Jurkat, Clone E6-1 (cell line): ENCODE measurements at regions not wholly inside any gene's neighbourhood (a gene's known extent, or its start where the extent isn't known, plus 50 kb on each side); places are given as distances from the start of the nearest gene placed in this dataset.
"Not testable (repeated sequence)": the region's sequence is repeated elsewhere in the genome, so short reads cannot be mapped to it uniquely, and the experiment has no call there.

Source experiments
- DNase-seq: peaks from one replicate; pipeline ENCODE4 v3.0.0-alpha.2; 2011; ENCODE audit warnings: low read depth, low spot score
- H3K4me3 ChIP-seq: 2 replicates; pipeline ENCODE4 v1.5.1; 2011; ENCODE audit warnings: mild to moderate bottlenecking, low read length, control low read depth, moderate library complexity

DNA sequence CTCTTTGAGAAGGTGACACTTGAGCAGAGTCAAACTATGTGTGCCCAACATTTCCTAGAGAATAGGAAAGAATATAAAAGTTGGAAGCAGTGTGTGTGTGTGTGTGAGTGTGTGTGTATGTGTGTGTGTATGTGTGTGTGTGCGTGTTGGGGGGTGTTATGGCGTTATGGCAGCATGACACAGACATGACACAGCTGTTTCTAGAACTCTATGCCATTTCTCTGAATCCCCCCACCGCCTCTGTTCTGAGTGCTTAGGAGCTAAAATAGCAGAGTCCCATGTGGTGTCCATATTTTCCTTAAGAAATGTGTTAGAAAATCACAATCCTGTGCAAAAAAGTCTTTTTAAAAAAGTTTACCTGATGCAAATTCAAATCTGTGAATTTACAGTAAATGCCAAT, 556.1 kb downstream of the RWDD3 start:
- H3K4me3 ChIP-seq: no peak overlapping the region
- DNase-seq: no peak

DNA sequence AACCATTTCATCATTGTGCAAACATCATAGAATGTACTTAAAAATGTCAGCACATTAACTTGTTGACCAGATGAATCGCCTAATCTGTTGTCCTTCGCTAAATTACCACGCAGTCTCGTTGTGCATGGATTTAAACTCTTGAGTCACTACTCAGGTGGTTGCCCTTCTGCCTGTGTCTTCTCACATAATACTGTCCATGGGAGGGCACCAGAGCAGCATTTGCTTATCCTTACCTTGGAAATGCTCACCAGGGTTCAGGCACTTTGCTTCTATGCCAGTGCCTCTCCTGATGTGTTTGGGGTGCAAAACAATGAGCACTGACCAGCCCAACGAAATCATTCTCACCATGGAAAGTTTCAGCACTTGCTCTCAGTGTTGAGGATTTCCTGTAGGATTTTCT, 559.9 kb downstream of the RWDD3 start:
- no peak for DNase-seq

DNA sequence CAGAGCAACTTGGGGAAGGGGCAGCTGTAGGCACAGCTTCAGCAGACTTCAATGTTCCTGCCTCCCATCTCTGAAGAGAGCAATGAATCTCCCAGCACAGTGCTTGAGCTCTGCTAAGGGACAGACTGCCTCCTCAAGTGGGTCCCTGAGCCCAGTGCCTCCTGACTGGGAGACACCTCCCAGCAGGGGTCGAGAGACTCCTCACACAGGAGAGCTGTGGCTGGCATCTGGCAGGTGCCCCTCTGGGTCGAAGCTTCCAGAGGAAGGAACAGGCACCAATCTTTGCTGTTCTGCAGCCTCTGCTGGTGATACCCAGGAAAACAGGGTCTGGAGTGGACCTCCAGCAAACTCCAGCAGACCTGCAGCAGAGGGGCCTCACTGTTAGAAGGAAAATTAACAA, 563.8 kb downstream of the RWDD3 start:
- H3K4me3 ChIP-seq, DNase-seq: not testable (repeated sequence)

More for the DNA sequence above, 559.9 kb downstream of the RWDD3 start:
- no peak overlapping the region for H3K4me3 ChIP-seq

DNA sequence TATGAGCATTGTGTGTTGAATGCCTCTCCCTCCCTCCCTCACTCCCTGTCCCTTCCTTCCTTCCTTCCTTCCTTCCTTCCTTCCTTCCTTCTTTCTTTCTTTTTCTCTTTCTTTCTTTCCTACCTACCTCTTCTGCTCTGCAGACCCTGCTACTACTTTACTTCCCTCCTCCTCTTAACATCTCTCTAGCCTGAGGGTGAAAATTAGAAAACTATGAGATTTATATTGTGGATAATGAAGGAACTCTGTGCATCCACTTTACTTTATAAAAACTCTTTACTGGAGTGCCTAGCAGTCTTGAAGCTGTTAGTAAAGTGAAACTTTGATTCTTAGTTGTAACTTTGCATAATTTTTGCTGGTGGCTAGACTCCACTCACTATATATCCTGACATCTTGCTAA, 572.2 kb downstream of the RWDD3 start:
- DNase-seq: no peak
- H3K4me3 ChIP-seq: no peak overlapping the region

DNA sequence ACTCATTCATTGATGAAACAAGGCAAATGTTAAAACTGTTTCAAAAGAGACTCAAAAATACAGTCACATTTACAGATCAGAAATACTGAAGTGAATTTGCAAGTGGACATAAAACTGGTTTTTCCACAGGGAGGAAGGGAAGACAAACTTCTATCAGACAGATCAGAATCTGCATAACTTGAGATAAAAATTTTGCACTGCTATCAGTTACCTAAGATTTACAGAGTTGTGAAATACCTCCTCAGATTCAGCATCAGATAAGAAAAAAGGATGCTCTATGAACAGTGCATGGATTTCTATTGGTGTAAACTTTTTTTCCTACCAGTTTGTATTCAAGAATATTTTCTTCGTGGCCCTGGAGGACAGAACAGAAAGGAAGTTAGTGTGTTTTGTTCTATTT, 575.4 kb downstream of the RWDD3 start:
- H3K4me3 ChIP-seq: no peak overlapping the region
- no peak for DNase-seq

DNA sequence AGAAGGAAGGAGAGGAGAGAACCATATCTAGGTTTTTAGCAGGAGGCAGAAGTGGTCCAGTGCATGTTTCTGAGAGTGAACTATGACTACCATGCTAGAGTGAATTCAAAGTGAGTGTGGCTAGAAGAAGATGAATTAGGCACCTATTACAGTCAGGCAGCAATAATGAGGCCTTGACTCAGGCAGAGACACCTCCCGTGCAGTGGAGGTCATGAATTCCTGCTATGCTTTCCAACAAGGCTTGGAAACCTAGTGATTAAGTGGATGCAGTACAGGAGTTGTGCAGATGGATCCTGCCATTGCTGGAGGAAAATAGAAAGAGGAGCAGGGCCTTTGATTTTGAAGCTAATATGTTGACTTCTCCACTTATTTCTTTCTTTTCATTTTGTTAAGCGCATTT, 581.5 kb downstream of the RWDD3 start:
- no peak for DNase-seq
- H3K4me3 ChIP-seq: no peak overlapping the region

DNA sequence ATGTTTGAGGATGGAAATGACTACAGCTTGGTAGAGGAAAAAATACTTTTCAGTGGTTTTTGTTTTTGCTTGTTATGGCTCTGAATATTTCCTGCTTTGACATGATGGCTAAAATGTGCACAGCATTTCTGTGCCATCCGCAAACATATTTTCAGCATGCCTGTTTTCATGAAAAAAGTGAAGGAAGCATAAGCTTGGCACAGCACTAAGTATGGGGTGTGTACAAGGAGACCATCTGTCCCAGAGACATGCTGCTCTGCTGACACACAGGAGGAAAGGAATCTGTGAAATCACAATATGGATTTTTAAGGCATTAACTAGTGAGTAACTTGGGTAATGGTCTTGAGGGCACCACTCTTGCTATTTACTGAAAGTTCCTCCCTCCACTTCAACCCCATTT, 595.5 kb downstream of the RWDD3 start:
- no peak overlapping the region for H3K4me3 ChIP-seq
- no peak for DNase-seq

DNA sequence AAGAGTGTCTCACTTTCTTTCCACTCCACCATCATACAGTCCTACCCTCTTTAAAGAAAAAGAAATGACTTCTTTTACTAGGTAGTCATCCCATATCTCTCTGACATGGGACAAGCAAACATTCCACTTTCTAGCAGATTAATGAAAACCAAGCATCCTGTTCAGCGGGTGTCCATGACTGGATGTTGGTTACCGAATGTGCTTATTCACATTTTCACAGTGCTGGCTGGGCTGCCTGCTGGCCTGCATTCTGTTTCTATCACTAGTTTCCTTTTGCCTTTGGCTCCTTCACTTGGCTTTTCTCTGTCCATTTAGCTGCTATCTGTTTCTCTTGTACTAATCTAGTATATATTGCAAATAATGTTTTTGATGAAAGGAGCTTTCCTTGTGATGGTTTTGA, 598.4 kb downstream of the RWDD3 start:
- no peak overlapping the region for H3K4me3 ChIP-seq
- no peak for DNase-seq

DNA sequence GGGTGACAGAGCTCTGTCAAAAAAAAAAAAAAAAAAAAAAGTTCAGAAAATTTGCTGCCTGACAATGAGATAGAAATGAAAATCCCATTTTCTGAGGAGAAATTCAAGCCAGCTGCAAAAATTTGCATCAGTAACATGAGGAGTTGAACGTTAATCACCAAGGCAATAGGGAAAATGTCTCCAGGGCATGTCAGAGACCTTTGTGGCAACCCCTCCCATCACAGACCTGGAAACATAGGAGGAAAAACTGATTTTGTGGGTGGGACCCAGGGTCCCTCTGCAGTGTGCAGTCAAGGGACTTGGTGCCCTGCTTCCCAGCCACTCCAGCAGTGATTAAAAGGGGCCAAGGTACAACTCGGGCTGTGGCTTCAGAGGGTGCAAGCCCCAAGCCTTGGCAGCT, 615.4 kb downstream of the RWDD3 start:
- no peak overlapping the region for H3K4me3 ChIP-seq
- no peak for DNase-seq

DNA sequence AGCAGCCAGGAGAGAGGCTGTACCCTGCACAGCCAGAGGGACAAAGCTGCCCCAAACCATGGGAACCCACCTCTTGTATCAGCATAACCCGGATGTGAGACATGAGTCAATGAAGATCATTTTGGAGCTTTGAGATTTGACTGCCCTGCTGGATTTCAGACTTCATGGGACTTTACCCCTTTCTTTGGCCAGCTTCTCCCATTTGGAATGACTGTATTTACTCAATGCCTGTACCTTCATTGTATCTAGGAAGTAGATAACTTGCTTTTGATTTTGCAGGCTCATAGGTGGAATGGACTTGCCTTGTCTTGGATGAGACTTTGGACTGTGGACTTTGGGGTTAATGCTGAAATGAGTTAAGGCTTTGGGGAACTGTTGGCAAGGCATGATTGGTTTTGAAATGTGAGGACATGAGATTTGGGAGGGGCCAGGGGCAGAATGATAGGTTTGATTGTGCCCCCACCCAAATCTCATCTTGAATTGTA, 616.2 kb downstream of the RWDD3 start:
- no peak for DNase-seq
- no peak overlapping the region for H3K4me3 ChIP-seq

DNA sequence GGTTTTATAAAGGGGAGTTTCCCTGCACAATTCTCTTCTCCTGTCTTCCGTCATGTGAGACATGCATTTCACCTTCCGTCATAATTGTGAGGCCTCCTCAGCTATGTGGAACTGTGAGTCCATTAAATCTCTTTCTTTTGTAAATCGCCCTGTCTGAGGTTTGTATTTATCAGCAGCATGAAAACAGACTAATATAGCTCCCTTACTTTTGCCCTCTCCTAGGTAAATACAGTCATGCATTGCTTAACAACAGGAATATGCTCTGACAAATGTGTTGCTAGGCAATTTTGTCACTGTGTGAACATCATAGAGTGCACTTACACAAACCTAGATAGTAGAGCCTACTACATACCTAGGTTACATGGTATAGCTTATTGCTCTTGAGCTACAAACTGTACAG, 616.8 kb downstream of the RWDD3 start:
- DNase-seq: no peak
- H3K4me3 ChIP-seq: no peak overlapping the region

DNA sequence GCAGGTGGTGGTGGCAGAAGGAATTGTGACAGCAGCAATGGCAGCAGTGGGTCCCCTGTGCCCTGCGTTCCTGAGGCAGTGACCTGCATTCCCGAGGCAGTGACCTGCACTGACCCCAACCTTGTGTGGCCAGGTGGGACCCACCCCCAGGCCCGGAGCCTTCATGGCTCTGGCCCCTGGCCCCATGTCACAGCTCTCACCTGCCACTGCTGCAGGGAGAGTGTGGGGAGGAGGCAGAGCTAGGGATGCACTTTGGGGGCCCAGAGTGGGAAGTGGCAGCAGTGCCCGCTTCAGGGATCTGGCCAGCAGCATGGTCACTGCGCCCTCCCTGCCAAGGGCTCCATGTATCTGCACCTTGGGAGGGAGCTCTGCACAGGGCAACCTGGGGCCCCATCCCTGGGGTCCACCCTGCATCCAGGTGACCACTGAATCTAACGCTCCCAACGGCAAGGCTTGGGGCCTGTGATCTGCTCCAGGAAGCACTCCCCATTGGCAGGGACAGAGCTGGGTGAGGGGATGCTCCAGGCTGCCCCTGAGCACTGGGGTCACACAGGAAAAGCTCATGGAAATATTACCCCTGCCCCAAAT, 618.6 kb downstream of the RWDD3 start:
- DNase-seq: no peak

DNA sequence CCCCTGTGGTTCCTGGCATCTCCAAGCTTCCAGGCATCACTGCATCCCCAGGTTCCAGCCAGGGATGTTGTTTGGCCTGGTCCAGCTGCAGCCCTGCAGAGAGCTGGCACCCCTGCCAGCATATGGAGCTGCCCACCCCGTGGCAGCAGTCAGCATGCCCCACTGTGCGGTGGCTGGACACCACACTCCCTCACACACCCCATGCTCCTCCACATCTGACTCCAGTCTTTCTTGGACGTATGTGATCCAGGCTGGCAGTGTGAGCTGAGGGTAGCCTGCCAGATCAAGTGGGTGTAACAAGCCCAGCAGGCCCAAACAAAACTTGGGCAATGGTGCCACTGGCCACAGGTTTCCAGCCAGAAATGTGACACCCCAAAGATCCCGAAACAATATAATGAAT, 620.4 kb downstream of the RWDD3 start:
- DNase-seq: no peak
- no peak overlapping the region for H3K4me3 ChIP-seq

More for the DNA sequence above, 618.6 kb downstream of the RWDD3 start:
- no peak overlapping the region for H3K4me3 ChIP-seq

DNA sequence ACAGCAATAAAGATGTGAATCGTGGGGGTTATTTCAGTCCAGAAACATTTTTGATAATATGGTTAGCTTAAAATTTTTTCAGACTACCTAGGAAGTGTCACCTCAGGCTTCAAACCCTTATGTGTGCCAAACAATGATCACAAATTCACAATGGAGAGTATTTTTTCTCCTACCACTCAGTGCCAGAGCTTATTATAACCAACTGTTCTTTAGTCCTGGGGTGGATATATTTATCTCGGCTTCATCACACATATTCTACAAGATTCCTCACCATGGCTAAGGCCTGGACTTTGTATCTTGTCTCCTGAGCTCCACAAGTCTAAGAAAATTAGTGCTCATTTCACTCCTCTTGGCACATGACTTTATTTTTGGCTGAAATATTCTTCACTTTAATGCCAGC, 629.1 kb downstream of the RWDD3 start:
- H3K4me3 ChIP-seq: no peak overlapping the region
- DNase-seq: no peak

DNA sequence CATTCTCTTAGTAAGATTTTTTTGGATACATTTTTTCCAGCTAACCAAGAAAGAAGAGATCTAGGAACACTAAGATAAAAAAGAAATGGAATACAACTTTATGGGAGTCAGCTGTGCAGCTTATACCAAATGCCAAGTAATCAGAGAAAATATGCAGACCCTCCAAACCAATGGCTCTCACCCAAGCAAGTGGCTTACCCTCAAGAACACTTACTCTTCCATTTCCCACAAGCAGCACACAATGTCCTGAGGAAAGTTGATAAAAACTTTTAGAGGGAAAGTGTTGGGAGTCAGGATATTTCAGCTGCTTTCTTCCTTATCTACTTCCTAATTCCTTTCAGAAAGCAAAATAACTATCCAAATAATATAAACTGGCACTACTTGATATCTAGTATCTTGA, 631.8 kb downstream of the RWDD3 start:
- DNase-seq: no peak
- H3K4me3 ChIP-seq: no peak overlapping the region

DNA sequence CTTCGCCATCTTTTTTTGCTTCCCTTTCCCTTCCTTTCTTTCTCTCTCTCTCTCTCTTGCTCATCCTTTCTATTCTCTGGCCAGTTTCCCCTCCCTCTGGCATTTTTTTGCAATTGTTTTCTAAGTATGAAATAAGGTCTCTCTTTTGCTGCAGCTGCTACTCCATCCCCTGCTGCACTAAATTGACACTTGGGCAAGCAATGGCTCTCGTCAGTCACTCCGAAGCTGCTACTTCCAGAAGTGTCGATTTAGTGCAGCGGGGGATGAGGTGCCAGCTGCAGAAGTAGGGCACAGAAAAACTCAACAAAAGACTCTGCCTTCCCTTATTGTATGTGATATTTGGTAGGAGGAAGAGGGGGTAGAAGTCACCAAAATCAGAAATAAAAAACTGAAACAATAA, 642.3 kb downstream of the RWDD3 start:
- H3K4me3 ChIP-seq: no peak overlapping the region
- no peak for DNase-seq

DNA sequence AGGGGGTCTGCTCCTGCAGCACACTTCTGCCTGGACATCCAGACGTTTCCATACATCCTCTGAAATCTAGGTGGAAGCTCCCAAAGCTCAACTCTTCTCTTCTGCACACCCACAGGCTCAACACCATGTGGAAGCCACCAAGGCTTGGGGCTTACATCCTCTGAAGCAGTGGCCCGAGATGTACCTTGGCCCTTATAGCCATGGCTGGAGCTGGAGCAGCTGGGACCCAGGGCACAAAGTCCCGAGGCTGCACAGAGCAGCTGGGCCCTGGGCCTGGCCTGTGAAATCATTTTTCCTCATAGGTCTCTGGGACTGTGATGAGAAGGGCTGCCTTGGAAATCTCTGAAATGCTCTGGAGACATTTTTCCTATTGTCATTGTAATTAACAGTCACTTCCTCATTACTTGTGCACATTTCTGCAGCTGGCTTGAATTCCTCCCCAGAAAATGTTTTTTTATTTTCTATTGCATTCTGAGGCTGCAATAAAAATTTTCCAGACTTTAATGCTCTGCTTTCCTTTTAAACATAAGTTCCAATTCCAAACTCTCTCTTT, 645.6 kb downstream of the RWDD3 start:
- no peak overlapping the region for H3K4me3 ChIP-seq

DNA sequence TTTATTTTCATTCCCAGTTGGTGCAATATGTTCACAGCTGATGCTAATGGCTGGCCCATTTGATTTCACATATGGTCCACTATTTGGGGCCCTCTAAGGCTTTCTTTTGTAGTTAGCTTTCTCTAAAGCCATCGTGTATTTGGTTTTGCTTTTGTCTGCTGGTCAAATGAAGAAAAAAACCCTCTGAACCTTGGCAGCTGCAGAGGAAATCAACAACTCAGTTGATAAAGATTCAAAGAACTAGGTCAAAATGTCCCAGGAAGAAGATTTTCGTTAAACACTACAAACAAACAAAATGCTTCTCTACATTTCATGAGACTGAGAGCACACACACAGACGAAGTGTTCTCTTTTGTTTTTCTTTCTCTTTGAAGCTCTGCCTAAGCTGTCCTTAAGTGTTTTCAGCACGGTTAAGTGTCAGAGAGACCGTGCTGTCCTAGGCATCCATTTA, 655.0 kb downstream of the RWDD3 start:
- no peak overlapping the region for H3K4me3 ChIP-seq
- no peak for DNase-seq

More for the DNA sequence above, 645.6 kb downstream of the RWDD3 start:
- no peak for DNase-seq

DNA sequence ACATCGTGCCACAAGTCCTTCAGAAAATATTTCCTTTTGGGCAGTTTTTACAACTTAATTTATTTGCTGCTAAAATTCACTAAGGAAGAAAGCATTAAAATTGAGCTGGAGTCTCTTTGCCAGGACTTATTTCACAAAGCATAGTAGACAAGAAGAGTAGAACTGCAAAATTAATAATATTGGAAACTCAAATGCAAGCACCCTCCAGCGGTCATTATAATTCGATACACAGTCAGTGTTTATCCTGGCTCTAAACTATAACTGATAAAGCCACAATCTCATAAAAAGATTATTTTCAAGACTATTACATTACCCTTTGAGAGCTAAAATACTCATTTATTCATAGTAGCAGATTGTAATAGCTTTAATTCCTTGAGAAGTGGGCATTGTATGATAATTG, 655.4 kb downstream of the RWDD3 start:
- no peak overlapping the region for H3K4me3 ChIP-seq
- no peak for DNase-seq

DNA sequence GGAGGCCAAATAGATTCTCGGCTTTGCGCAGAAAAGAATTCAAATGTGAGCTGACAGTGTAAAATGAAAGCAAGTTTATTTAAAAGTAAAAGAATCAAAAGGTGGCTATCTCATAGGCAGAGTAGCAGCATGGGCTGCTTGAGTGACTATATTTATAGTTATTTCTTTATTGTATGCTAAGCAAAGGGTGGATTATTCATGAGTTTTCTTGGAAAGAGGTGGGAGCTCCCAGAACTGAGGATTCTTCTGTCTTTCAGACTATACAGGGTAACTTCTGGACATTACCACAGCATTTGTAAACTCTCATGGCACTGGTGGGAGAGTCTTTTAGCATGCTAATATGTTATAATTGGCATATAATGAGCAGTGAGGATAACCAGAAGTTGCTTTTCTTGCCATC, 659.9 kb downstream of the RWDD3 start:
- DNase-seq: no peak
- no peak overlapping the region for H3K4me3 ChIP-seq

DNA sequence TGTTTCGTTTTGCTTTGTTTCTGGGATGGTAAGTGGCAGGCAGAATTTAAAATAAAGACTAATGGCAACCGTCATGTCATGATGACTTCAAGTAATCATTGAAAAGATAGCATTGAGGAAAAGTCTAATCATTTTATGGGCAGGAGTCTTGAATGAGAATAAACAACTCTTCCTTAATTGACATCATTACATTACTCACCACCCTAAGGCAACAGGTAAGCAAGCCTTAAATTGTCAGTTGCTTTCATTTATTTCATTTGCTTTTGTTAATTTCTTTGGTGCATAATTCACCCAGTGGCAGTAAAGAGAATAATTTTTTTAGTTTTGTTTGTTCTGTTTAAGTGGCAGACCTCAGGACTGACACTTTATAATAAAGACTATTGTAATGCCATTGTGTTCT, 669.0 kb downstream of the RWDD3 start:
- no peak for DNase-seq
- H3K4me3 ChIP-seq: no peak overlapping the region
